Naive thymus-derived CD4-positive, alpha-beta T cell (primary cell): ENCODE measurements at regions not wholly inside any gene's neighbourhood (a gene's known extent, or its start where the extent isn't known, plus 50 kb on each side); places are given as distances from the start of the nearest gene placed in this dataset.
"Not testable (repeated sequence)": the region's sequence is repeated elsewhere in the genome, so short reads cannot be mapped to it uniquely, and the experiment has no call there.

ENCODE experiments used
- ATAC-seq: fragments of 150-1000 bp; cut with Tn5 transposase; 2 replicates; pipeline ENCODE4 v1.10.0; 2021; ENCODE audit warnings: mild to moderate bottlenecking, moderate library complexity
- CTCF ChIA-PET: fragments of 350-600 bp; sonication (Branson Sonifier 250); formaldehyde crosslinking; loops from one replicate; lab custom pipeline; 2021; ENCODE audit warnings: antibody characterized with exemption; lab: Charles Lee
- POLR2A ChIA-PET: fragments of 350-600 bp; sonication (Branson Sonifier 250); formaldehyde crosslinking; loops from one replicate; lab custom pipeline; 2021; ENCODE audit warnings: antibody characterized with exemption, inconsistent platforms; lab: Charles Lee
- DNase-seq, 9 donors: peaks; one replicate each; pipeline versions ENCODE4 v3.0.0 to v3.0.0-alpha.2; 2020 to 2022; ENCODE audit warnings: mixed read lengths in 1 of 9
- H3K27ac ChIP-seq: one replicate; pipeline ENCODE4 v1.7.0; 2013; ENCODE audit warnings: mild to moderate bottlenecking, low read depth, low read length, moderate library complexity
- H3K27me3 ChIP-seq, 2 donors: one replicate each; pipeline ENCODE4 v1.7.0; 2013; ENCODE audit warnings: low read length in 2 of 2, mild to moderate bottlenecking in 2 of 2, moderate library complexity in 2 of 2; ENCODE audit not compliant: control insufficient read depth in 2 of 2, insufficient read depth in 2 of 2
- H3K36me3 ChIP-seq, 3 experiments: 1 replicate in 2 of 3; 2 replicates in 1 of 3; pipeline ENCODE4 v1.7.0; 2013; ENCODE audit warnings: low read length in 3 of 3, mild to moderate bottlenecking in 3 of 3, moderate library complexity in 1 of 3; ENCODE audit not compliant: insufficient read depth in 3 of 3, control insufficient read depth in 2 of 3
- H3K4me1 ChIP-seq, 2 donors: one replicate each; pipeline ENCODE4 v1.7.0; 2013; ENCODE audit warnings: low read length in 2 of 2, mild to moderate bottlenecking in 2 of 2, moderate library complexity in 1 of 2; ENCODE audit not compliant: control insufficient read depth in 2 of 2, insufficient read depth in 2 of 2
- H3K4me3 ChIP-seq: 2 replicates; pipeline ENCODE4 v1.7.0; 2013; ENCODE audit warnings: mild to moderate bottlenecking, low read length
- H3K9me3 ChIP-seq, 3 experiments: 1 replicate in 2 of 3; 2 replicates in 1 of 3; pipeline ENCODE4 v1.7.0; 2013; ENCODE audit warnings: low read length in 3 of 3; ENCODE audit not compliant: control insufficient read depth in 2 of 3
- H3K27ac Mint-ChIP-seq, 9 donors: one replicate each; pipeline ENCODE4 v1.8.0; 2020 to 2022; ENCODE audit warnings: mixed read lengths in 9 of 9, mild to moderate bottlenecking in 8 of 9, moderate library complexity in 5 of 9, inconsistent platforms in 2 of 9
- H3K27me3 Mint-ChIP-seq, 5 donors: one replicate each; pipeline ENCODE4 v1.8.0; 2021 to 2022; ENCODE audit warnings: mixed read lengths in 5 of 5, mild to moderate bottlenecking in 1 of 5
- H3K36me3 Mint-ChIP-seq, 5 donors: one replicate each; pipeline ENCODE4 v1.8.0; 2020 to 2022; ENCODE audit warnings: mixed read lengths in 5 of 5, mild to moderate bottlenecking in 3 of 5, inconsistent platforms in 1 of 5
- H3K4me1 Mint-ChIP-seq, 7 donors: one replicate each; pipeline ENCODE4 v1.8.0; 2020 to 2022; ENCODE audit warnings: mixed read lengths in 7 of 7, mild to moderate bottlenecking in 3 of 7, inconsistent platforms in 1 of 7
- H3K4me3 Mint-ChIP-seq, 10 donors: one replicate each; pipeline ENCODE4 v1.8.0; 2020 to 2022; ENCODE audit warnings: mild to moderate bottlenecking in 10 of 10, mixed read lengths in 10 of 10, moderate library complexity in 6 of 10, inconsistent platforms in 2 of 10
- H3K9me3 Mint-ChIP-seq, 11 donors: one replicate each; pipeline ENCODE4 v1.8.0; 2020 to 2022; ENCODE audit warnings: mixed read lengths in 11 of 11, mild to moderate bottlenecking in 4 of 11, inconsistent platforms in 1 of 11, moderate library complexity in 1 of 11
- intact Hi-C, 2 donors: fragments of 100-400 bp; cut with micrococcal nuclease; formaldehyde crosslinking; loops; one replicate each; pipeline ENCODE4 v1.15.1; 2023

DNA sequence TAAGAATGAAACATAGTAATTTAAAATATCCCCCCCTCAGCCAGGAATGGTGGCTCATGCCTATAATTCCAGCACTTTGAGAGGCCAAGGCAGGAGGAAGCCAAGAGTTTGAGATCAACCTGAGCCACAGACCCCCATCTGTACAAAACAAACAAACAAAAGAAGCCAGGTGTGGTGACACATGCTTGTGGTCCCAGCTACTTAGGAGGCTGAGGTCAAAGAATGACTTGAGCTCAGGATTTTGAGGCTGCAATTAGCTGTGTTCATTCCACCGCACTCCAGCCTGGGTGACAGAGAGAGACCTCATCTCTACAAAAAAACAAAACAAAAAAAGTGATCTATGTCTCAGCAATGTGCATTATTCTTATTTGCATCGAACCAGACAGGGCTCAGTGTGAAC lies 800.8 kb downstream of the MCTP2 start:
- Mint-ChIP-seq H3K27me3 (peaks cover 0 to 13% (median 7%) of the 10 kb centered on the region in 5 donors), H3K9me3 (peaks cover 0 to 13% (median 6%) of the 10 kb centered on the region in 11 donors), H3K4me3 (no peak overlapping the region), H3K4me1 (no peaks in the 10 kb centered on the region), H3K36me3 (no peaks in the 10 kb centered on the region), H3K27ac (no peak overlapping the region)
- no peak for DNase-seq
- ATAC-seq: no peak
- Histone ChIP-seq H3K27ac (no peak overlapping the region), H3K36me3 (no peaks in the 10 kb centered on the region), H3K4me3 (no peak overlapping the region), H3K9me3 (no peaks in the 10 kb centered on the region), H3K27me3 (no peaks in the 10 kb centered on the region), H3K4me1 (no peaks in the 10 kb centered on the region)
- ChIA-PET CTCF (no interaction called here), POLR2A (no interaction called here)
- intact Hi-C loops: no loop called here

DNA sequence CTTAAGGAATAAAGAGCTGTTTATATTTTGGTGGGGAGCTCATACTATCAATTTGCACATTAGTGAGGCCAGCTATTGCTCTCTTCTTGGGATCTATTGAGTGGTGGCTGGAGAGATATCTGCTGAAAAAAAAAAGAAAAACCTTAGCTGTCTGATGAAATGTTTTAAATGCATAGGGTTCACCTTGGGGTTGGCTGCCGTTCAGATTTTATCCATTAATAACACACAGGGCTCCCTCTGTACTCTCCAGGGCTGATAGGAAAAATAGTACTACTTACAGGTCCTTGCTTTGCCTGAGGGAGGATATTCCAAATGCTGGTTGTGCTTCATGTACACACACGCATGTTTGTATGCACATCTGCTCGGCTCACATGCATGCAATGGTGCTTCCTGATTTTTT lies 803.7 kb downstream of the MCTP2 start:
- Mint-ChIP-seq H3K4me3 (no peak overlapping the region), H3K36me3 (no peaks in the 10 kb centered on the region), H3K27ac (no peak overlapping the region), H3K27me3 (peaks cover 0 to 9% (median 3%) of the 10 kb centered on the region in 5 donors), H3K9me3 (peaks cover 0 to 16% (median 8%) of the 10 kb centered on the region in 11 donors), H3K4me1 (no peaks in the 10 kb centered on the region)
- intact Hi-C loops: no loop called here
- ATAC-seq (no peak), DNase-seq (no peak)
- Histone ChIP-seq H3K4me3 (no peak overlapping the region), H3K4me1 (no peaks in the 10 kb centered on the region), H3K27me3 (no peaks in the 10 kb centered on the region), H3K36me3 (no peaks in the 10 kb centered on the region), H3K27ac (no peak overlapping the region), H3K9me3 (no peaks in the 10 kb centered on the region)
- POLR2A ChIA-PET: no interaction called here
- CTCF ChIA-PET: no interaction called here

DNA sequence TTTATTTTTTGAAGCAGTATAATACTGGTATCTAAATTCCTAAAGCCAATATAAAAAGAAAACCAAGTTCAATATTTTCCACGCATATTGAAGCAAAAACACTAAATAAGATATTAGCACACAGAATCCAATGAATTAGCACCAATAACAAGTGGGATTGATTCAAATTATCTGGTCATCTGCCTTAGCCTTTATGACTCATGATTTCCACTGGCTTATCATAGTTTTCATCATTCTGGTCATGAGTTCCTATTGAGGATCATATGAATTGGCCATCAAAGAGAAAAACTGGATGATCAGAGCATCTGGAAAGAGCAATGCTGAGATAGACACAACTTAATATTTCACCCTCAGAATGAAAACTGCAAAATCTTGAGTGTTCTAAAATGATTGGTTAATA lies 809.9 kb downstream of the MCTP2 start:
- Histone ChIP-seq H3K4me1 (no peaks in the 10 kb centered on the region), H3K4me3 (no peak overlapping the region), H3K27me3 (no peaks in the 10 kb centered on the region), H3K27ac (no peak overlapping the region), H3K9me3 (no peaks in the 10 kb centered on the region), H3K36me3 (no peaks in the 10 kb centered on the region)
- no peak for ATAC-seq
- no peaks in the 10 kb centered on the region for H3K36me3 Mint-ChIP-seq
- no peak overlapping the region for H3K4me3 Mint-ChIP-seq
- peaks cover 0 to 8% (median 2%) of the 10 kb centered on the region in 11 donors for H3K9me3 Mint-ChIP-seq
- peaks cover 0 to 9% (median 0%) of the 10 kb centered on the region in 5 donors for H3K27me3 Mint-ChIP-seq
- POLR2A ChIA-PET: no interaction called here
- no peak for DNase-seq
- H3K27ac Mint-ChIP-seq: no peak overlapping the region
- CTCF ChIA-PET: no interaction called here
- intact Hi-C loops: no loop called here
- no peaks in the 10 kb centered on the region for H3K4me1 Mint-ChIP-seq

DNA sequence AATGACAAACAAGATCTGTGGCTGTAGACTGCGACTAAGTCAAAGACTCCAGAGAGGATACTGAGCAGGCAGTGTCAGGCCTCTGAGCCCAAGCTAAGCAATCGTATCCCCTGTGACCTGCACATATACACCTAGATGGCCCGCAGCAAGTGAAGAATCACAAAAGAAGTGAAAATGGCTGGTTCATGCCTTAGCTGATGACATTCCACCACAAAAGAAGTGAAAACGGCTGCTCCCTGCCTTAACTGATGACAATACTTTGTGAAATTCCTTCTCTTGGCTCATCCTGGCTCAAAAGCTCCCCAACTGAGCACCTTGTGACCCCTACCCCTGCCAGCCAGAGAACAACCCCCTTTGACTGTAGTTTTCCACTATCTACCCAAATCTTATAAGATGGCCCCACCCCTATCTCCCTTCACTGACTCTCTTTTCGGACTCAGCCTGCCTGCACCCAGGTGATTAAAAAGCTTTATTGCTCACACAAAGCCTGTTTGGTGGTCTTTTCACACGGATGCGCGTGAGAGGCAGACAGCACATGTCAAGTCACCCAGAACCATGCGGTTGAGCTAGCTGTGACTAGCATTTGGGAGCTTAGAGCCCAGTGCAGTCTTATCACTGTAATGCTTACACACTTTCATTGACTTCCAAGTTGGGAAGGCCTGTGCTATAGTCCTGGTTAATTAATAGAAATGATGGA lies 812.0 kb downstream of the MCTP2 start:
- DNase-seq, H3K4me3 ChIP-seq, H3K9me3 ChIP-seq, H3K4me1 ChIP-seq, H3K36me3 ChIP-seq, POLR2A ChIA-PET, intact Hi-C loops, CTCF ChIA-PET, H3K4me1 Mint-ChIP-seq, H3K27me3 Mint-ChIP-seq, H3K4me3 Mint-ChIP-seq, H3K36me3 Mint-ChIP-seq, H3K27ac ChIP-seq, H3K27ac Mint-ChIP-seq, ATAC-seq, H3K27me3 ChIP-seq: not testable (repeated sequence)
- H3K9me3 Mint-ChIP-seq: peaks cover 4 to 16% (median 9%) of the 10 kb centered on the region in 11 donors

DNA sequence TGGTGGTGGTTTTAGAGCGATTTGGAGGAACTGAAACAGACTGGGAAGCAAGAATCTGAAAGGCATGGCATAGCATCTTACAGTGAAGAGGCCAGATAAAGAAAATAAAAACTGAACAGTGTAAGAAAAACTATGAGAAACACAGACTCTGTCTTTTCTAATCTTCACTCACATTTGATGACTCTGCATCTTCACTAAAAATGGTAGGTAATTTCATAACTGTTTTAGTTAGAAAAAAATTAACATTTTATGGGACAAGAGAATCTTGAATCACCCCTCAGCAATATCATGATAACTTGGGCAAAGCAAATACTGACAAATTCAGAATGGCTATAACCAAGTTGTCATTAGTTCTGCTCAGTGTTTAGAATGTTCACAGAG lies 812.6 kb downstream of the MCTP2 start:
- H3K4me1 Mint-ChIP-seq: no peaks in the 10 kb centered on the region
- peaks cover 0 to 8% (median 0%) of the 10 kb centered on the region in 3 experiments for H3K9me3 ChIP-seq
- H3K36me3 Mint-ChIP-seq: peaks cover 0 to 4% (median 0%) of the 10 kb centered on the region in 5 donors
- no peak overlapping the region for H3K4me3 ChIP-seq
- H3K27me3 Mint-ChIP-seq: peaks cover 0 to 6% (median 0%) of the 10 kb centered on the region in 5 donors
- DNase-seq (no peak), ATAC-seq (no peak)
- no peaks in the 10 kb centered on the region for H3K27me3 ChIP-seq
- CTCF ChIA-PET: no interaction called here
- no peak overlapping the region for H3K27ac ChIP-seq
- no peak overlapping the region for H3K4me3 Mint-ChIP-seq
- peaks cover 4 to 19% (median 9%) of the 10 kb centered on the region in 11 donors for H3K9me3 Mint-ChIP-seq
- H3K4me1 ChIP-seq: no peaks in the 10 kb centered on the region
- no peak overlapping the region for H3K27ac Mint-ChIP-seq
- no peaks in the 10 kb centered on the region for H3K36me3 ChIP-seq
- intact Hi-C loops: no loop called here
- POLR2A ChIA-PET: no interaction called here

DNA sequence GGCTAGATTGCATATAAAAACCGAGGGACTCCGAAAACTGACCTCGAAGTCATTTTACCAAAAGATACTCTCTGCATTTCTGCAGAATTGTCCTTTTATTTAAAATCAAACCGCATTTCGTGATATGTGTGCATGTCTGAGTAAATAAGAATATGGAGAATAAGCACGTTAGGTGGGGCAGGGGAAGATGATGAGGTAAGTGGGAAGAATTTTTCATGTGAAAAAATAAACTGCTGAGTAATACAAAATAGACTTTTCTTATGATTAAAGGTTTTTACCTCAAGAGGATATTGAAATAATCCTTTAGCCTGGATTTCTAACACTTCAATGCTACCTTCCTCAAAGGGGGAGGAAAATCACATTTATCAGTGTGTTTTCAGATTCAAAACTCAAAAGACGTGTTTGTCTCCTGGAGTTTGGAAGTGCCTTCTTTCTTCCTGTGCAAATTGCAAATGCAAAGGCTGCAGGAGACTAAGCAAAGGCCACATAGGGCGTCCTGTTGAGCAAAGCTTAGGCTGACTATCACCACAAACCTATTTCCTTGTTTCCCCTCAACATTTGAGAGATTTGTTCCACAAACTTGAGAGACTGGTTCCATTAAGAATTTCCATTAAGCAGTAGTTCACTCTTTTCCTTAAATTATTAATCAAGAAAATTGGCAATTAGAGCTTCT lies 813.5 kb downstream of the MCTP2 start:
- POLR2A ChIA-PET: no interaction called here
- Mint-ChIP-seq H3K4me3 (no peak overlapping the region), H3K27me3 (peaks cover 0 to 6% (median 0%) of the 10 kb centered on the region in 5 donors), H3K4me1 (no peaks in the 10 kb centered on the region), H3K9me3 (peaks cover 4 to 28% (median 10%) of the 10 kb centered on the region in 11 donors), H3K27ac (no peak overlapping the region), H3K36me3 (peaks cover 0 to 4% (median 0%) of the 10 kb centered on the region in 5 donors)
- DNase-seq (no peak), ATAC-seq (no peak)
- no peaks in the 10 kb centered on the region for H3K27me3 ChIP-seq
- CTCF ChIA-PET: no interaction called here
- H3K9me3 ChIP-seq: peaks cover 0 to 8% (median 0%) of the 10 kb centered on the region in 3 experiments
- no peak overlapping the region for H3K4me3 ChIP-seq
- H3K36me3 ChIP-seq: no peaks in the 10 kb centered on the region
- H3K4me1 ChIP-seq: no peaks in the 10 kb centered on the region
- intact Hi-C loops: no loop called here
- H3K27ac ChIP-seq: no peak overlapping the region

DNA sequence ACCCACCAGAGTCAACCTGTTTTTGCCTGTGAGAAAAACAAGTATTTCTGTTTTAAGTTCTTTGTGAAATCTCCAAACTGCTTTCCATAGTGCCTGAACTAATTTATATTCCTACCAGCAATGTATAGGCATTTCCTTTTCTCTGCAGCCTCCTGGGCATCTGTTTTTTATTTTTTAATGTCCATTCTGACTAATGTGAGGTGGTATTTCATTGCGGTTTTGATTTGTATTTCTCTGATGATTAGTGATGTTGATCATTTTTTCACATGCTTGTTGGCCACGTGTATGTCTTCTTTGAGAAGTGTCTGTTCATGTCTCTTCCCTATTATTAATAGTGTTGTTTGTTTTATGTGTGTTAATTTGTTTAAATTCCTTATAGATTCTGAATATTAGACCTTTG lies 820.5 kb downstream of the MCTP2 start:
- ChIA-PET POLR2A (no interaction called here), CTCF (no interaction called here)
- H3K4me1 ChIP-seq: no peaks in the 10 kb centered on the region
- peaks cover 3 to 52% (median 12%) of the 10 kb centered on the region in 11 donors for H3K9me3 Mint-ChIP-seq
- no peak overlapping the region for H3K4me3 ChIP-seq
- H3K36me3 Mint-ChIP-seq: peaks cover 0 to 4% (median 0%) of the 10 kb centered on the region in 5 donors
- H3K4me1 Mint-ChIP-seq: no peaks in the 10 kb centered on the region
- no peaks in the 10 kb centered on the region for H3K36me3 ChIP-seq
- no peak overlapping the region for H3K27ac Mint-ChIP-seq
- DNase-seq (no peak), ATAC-seq (no peak)
- H3K27me3 ChIP-seq: no peaks in the 10 kb centered on the region
- H3K9me3 ChIP-seq: peaks cover 0 to 8% (median 0%) of the 10 kb centered on the region in 3 experiments
- no peaks in the 10 kb centered on the region for H3K27me3 Mint-ChIP-seq
- H3K4me3 Mint-ChIP-seq: no peak overlapping the region
- intact Hi-C loops: no loop called here
- H3K27ac ChIP-seq: no peak overlapping the region
